NAMALWA (cell line): ENCODE measurements at regions not wholly inside any gene's neighbourhood (a gene's known extent, or its start where the extent isn't known, plus 50 kb on each side); places are given as distances from the start of the nearest gene placed in this dataset.

Experiments
- DNase-seq: peaks from one replicate; pipeline ENCODE4 v3.0.0-alpha.2; 2015; ENCODE audit warnings: low spot score

DNA sequence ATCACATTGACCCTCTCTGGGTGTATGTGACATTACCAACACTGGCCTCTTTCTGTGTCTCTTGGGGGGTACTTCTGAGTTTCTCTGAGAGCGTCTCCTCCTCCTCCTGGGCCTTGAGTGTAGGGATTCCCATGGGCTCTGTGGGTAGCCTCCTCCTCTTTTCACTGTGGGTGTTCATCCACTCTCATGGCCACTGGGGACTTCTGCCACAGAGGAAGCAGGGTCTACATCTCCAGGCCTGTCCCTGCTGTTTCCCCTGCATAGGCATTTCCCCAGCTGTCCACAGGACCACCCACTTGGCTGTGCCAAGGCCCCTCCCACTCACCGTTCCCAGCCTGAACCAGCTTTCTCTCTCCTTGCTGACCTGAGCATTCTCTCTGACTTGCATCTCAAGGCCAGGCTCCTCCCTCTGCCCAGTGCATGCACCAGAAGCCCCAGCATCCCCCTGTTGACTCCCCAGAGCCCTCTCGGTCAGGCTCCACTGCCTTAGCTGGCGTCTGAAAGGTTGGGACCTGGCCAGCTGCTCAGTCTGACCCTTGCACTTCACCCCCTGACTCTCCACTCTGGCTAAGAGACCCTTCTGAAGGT lies 487.6 kb downstream of the GLRX3 start:
- DNase-seq: no peak

DNA sequence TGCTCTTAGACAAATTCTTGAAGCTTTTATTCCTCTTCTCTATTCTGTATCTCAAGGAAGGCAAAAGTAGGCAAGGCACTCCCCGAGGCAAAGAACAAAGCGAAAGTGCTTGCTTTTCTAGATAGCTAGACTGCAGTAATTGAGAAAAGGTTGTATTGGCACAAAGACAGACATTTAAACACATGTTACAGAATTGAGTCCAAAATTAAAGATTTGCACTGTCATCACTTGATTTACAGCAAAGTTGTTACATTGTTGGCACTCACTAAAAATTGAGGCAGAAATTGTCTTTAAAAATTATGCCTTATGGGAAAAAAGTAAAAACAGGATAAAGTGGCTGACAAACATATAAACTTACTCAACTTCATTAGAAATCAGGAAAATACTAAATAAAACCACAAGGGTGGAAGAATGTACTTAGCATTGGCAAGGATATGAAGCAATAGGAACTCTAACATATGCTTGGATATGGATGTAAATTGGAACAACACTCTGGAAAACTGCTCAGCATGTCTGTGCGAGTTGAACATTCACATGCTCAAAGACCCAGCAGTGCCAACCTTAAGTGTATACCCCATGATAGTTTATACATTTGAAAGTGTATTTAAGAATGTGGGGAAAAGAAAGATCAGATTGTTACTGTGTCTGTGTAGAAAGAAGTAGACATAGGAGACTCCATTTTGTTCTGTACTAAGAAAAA lies 491.3 kb downstream of the GLRX3 start:
- DNase-seq: no peak

DNA sequence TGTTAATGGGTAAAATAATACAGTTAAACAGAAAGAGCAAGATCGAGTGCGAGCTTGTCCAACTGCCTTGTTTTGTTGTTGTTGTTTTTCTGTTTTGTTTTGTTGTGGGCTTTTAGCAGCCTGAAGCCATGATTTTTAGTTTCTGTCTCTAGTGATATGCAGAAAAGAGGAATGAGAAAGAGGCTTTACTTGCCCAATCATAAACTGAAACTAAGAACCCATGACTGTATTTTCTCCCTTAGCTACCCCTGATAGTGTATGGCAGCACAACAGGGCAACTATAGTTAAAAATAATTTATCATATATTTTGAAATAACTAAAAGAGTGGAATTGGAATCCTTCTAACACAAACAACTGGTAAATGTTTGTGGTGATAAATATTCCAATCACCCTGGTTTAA lies 493.9 kb downstream of the GLRX3 start:
- no peak for DNase-seq

DNA sequence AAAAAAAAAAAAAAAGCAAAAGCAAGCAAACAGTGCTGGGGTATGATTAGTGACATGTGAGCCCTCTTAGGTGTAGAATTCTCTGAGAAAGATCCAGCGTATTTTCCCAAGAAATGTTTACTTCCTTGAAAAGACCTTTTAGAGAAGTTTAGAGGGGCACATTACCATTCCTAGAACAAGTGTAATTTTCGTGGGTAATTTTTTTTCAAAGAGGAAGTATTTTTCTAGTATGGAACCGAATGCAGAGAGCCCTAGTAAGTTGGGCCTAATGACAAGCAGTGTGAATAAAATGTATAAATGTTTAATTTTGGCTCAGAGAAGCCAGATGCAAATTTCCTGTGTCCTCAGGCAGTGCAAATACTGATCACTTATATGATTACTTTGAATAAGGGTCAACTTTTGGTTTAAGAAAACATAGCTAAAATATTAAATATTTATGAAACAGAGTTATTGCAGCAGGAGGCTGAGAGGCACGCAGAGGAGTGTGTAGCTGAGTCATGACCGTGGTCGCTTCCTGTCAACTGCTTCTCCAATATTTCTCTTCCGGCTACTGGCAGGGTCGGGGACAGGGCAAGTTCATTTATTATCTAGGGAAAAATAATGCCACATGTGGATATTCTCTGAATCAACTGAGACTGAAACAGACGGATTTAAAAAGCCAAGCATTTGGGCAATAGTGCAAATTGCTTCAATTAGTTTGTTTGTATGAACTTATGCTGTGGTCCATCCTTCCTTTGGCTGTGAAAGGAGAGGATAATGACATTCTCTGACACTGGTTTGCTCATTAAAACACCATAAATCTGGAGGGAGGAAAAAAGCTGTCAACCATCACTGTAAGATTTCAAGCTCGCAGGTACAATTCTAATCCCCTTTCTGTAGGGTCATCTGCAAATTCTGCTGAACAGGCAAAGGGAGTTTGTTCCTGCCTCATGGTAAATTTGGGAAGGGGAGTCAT lies 495.2 kb downstream of the GLRX3 start:
- no peak for DNase-seq

DNA sequence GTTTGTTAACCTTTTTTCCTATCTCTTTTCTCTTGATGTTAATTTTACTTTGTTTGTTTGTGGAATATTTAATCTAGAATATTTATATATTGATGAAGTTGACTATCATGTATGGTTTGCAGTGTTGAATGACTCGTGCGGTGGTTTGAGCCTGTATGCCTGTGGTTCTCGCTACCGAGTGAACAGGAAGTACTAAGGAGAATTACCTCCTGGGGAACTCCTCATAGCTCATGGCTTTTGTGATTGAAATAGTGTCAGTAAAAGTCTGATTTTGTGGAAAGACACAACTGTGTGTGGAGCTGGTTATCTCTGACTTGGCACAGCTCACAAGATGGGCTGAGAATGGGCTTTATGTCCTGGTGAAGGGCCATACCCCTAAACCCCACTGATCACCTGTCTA lies 498.6 kb downstream of the GLRX3 start:
- DNase-seq: no peak

DNA sequence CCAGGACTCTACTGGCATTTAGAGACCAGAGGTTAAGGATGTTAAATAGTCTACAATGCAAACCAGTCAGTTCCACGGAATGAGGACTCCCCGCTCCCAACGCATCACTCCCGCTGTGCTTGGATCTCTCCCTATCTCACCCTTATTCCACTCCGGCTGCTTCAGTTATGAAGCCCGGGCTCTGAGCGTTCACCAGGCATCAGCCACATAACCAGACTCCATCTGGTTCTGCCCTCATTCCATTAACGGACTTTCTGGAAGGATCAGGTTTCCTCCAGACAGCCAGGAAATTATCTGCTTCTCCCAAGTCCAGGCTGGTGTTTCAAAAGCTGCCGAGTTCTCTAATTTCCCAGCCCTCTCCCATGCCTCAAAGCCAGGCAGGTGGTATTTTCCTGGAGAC lies 499.3 kb downstream of the GLRX3 start:
- DNase-seq: no peak

DNA sequence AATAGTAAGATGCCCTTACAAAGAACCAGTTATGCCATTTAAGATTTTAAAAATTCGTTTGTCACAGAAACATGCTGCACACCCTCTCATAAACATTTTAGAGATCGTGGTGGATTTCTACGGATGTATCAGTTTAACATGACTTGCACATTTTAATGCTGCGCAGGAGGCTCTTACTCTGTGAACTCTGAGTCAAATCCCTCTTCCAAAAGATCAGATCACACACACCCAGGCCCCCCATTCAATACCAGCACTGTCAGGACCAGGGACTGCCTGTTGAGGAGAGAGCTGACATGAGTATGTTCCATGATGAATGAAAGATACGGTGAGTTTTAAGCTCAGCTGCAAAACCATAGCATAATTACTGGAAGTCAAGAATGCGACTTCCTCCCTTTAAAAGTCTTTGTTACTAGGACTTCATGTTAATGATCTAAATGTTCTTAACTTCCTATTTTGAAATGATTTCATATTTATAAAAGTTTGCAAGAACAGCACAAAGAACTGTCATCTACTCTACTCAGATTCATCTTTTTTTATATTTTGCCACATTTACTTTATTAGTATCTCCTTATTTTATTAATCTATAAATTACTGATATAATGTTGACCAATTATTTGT lies 500.2 kb downstream of the GLRX3 start:
- no peak for DNase-seq

DNA sequence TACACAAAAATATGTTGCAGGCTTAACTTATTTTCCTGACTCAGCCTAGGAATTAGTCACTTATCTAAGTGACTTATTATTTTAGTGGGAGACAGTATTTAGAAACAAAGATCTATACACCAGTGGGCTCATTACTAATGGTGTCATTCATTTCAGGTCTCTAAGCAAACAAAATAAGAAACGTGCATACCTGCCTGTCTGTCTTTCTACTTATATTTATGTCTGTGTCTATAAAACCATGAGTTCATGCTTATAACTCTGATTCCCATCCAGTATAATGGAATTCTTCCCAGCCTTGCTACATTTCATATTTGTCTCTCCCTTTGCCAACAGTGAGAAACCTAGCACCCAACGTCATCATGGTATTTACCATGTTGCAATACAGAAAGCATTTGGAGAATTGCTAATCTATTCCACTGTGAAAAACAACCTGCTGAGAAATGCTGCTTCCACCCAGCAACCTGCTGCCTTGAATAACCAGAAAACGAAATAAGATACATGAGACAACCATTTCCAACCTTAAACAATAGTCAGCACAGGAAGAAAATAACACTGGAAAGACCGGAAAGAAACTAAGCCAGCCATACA lies 501.0 kb downstream of the GLRX3 start:
- no peak for DNase-seq

DNA sequence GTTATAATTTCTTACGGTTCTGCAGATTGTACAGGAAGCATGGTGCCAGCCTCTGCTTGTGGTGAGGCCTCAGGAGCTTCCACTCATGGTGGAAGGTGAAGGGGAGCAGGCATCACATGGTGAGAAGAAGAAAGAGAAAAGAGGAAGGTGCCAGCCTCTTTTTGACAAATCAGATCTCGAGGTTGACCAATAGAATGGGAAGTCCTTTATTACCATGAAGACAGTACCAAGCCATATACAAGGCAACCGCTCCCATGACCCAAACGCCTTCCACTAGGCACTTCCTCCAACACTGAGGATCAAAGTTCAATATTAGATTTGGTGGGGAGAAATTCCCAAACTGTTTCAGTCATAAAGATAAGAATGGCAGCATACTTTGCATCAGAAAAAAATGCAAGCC lies 502.8 kb downstream of the GLRX3 start:
- DNase-seq: no peak

DNA sequence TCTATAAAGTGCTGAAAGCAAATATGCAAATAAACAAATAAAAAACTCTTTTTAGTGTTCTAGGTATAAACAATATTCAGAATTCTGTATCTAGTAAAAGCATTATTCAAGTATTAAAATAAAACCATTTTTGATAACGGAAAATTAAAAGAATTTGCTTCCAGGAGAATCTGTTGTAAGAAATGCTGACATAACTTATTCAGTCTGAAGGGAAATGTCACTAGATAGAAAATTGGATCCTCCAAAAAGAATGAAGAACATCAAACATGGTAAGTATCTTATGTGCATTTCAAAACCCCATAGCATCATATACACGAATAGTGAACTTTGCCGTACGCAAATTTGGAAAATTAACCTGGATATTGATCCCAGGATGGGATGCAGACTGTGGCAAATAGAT lies 506.7 kb downstream of the GLRX3 start:
- DNase-seq: no peak

DNA sequence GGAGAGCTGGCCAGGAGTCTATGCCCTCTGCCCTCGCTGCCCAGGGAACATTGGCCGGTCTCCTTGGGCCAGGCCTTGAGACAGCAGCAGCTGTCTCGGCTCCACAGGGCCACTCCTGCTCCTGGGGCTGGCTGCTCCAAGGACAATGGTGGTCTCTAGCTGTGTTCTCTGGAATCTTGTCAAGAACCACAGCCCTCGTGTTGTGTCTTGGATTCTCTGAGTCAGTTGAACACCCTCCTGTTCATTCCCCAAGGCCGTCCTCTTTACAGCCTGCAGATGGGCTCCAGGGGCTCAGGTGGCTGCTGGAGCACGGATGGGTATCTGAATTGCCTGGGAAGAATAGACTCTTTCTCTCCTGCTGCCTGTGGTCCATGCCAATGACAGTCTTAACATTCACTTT lies 511.1 kb downstream of the GLRX3 start:
- DNase-seq: no peak

DNA sequence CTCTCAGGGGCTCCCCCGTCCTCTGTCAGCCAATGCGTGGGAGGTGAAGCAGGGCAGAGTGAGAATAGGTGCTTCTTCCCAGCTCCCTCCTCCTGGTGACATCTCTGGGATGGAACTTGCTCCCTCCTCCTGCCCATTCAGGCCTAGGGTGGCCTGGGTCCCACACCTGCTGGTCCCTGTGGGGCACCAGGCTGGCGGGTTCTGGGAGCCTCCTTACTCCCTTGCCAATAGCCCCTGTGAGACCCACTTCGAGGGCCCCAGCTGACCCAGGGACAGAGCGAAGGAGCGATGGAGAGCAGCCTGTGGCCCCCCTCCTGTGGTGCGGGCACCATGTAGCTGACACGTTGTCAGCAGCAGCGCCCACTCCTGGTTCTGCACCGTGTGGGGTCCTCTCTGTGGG lies 512.6 kb downstream of the GLRX3 start:
- DNase-seq: no peak

DNA sequence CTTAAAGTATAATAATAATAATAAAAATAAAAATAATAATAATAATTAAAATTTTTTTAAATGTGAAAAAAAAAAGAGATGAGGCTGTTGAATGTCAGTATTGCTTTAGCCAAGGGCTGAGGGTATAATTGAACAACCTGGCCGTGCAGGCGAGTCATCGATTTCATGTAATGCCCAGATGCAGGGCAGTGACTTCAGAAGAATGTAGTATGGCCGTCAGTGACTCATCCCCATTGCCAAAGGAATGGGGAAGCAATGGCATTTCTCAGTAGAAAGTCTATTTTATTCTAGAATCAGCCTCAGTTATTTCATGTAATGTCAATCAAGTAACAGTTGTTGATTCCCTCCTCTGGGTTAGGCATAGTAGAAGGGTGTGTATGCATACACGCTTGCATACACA lies 516.4 kb downstream of the GLRX3 start:
- DNase-seq: no peak

DNA sequence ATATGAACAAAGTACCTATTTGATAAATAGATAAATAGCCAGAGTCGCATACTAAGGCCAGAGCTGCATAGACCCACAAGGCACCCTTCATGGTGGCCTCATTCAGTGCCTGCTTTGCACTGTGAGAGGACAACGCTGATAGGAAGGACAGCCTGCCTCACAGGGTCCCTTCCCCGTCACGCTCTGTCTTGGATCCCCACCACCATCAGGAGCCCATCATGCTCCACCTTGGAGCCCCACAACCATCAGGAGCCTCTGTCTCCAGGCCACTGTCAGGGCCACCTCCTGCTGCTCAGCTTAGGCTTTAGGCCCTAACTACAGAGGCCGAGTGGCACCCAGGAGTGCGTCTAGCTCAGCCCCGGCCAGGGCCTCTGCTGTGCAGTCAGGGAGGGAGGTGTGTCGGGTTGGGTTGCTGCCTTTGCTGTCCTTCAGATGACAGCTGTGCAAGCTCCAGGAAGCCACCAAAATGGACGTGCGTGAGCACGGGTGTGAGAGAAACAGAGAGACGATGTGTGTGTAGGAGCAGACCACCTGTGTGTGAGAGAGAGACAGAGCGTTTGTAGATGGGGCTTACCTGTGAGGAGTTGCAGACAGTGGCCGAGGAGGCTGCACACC lies 516.9 kb downstream of the GLRX3 start:
- DNase-seq: no peak

DNA sequence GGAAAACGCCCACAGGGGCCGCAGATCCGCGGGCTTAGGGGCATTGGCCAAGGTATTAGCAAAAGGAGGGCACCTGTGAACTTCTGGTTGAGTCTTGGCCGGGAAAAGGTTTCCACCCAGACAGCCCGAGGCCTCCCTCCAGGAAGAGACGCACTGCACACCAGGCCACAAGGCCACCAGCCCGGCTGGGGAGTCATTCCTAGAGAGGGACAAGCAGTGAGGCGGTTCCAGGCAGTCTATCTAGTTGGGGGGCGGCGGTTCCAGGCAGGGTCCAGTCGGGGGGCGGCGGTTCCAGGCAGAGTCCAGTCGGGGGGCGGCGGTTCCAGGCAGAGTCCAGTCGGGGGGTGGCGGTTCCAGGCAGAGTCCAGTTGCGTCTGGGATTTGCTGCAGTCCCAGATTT lies 518.5 kb downstream of the GLRX3 start:
- DNase-seq: no peak

DNA sequence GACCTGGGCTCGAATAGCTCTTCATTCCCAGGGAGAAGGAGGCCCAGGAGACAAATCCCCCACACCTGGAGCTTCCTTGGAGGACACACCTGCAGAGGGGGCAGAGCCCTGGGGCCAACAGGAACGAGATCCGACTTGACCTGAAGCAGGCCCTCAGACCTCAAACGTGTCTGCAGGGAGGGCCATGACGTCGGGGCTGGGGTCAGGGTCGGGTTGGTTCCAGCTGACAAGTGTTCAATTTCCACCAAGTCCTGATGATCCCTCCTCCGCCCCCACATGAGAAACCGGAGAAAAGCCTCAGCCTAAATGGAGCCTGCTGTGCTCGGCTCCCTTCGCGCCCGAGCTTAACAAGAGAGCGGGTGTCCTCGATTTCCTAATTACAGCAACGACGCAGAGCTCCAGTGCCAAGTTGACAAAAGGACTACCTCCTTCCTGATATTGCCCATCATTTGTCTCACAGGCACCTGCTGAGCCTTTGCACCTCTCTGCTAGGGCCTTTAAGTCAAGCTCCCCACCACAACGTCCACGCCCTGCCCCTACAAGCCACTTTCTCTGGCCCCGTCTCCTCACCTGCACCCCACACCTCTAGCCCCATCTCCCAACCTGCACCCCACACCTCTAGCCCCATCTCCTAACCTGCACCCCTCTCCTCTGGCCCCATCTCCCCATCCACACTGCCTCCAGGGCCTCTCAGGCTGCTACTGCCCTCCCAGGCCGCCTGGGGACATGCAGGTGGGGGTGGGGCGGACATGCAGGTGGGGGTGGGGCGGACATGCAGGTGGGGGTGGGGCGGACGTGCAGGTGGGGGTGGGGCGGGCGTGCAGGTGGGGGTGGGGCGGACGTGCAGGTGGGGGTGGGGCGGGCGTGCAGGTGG lies 519.4 kb downstream of the GLRX3 start:
- no peak for DNase-seq

DNA sequence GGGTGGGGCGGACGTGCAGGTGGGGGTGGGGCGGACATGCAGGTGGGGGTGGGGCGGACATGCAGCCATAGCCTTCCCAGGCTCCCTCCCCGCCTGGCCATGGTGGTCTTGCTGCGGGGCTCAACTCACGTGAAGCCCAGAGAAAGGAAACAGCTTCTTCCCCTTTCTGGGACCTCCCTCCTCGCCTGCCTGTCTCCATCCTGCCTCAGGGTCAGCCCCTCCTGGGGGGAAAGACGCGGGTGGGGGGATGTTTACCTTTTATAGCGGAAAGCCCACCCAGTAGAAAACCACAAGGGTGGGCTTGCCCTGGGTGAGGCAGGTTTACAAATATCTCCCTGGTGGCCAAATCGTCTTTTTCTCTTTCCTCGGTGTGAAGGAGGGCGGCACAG lies 520.0 kb downstream of the GLRX3 start:
- DNase-seq: no peak

DNA sequence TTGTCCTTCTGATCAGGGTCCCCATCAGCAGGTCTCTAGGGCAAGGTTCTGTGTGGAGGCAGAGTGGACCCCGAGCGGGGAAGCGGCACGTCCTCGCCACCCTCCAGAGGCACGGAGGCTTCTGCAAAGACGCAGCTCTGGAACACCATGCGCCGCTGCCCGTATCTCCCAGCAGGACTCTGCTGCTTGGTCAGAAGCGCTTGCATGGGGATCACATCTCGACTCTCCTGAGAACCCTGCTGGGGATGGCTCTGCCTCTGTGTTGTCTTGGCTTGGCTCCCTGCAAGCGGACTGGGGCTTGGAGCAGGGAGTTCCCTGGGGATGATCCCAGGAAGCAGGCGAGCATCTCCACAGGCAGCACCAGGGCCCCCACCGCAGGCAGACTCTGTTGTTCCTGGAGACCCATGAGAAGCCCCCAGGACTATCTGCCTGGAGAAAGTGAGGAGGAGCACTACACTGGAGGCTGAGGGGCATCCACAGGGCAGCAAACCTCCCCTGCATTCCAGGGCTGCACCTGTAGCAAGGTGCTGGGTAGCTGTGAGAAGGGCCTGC lies 520.5 kb downstream of the GLRX3 start:
- no peak for DNase-seq

DNA sequence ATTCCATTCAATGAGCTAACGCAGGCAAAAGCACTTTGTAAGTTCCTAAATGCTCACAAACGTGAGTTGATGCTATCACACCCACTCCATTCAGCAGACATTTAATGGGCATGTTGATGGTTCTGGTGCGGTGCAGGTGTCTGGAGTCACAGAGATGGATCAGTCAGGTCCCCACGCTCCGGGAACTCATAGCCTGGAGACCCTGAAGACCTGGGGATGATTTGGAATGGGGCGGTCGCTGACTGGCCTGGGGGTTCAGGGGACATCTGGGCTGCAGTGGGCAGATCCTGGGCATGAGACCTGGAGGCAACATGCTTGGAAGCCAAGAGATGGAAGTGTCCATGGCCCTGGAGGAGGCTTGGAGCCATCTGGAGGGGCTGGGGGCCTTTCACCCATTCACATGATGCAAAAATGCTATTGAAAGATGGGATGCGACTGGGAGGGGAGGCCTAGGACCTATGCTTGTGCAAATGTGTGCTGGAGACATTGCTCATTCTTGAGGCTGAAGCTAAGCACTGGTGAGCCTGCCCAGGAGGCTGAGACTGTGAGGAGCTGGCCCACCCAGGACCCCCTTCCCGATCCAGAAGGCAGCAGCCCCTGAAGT lies 522.6 kb downstream of the GLRX3 start:
- no peak for DNase-seq

DNA sequence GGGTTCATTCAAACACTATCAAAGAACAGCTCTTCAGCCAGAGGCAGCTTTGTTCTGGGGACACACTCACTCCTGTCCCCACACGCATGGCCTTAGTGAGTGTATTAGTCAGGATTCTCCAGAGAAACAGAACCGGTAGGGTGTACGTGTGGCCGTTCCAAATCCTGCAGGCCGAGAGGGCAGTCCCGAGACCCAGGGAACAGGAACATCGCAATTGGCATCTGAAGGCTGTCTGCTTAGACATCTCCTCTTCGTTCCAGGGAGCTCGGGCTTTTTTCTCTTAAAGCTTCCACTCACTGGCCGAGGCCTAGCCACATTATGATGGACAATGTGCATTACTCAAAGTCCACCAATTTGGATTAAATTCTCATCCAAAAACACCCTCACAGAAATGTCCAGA lies 523.3 kb downstream of the GLRX3 start:
- DNase-seq: no peak
